Gastrocnemius medialis (tissue), 4 donors: ENCODE measurements at regions not wholly inside any gene's neighbourhood (a gene's known extent, or its start where the extent isn't known, plus 50 kb on each side); places are given as distances from the start of the nearest gene placed in this dataset.

Experiments used
- POLR2A ChIP-seq, 2 donors: fragments of 450-650 bp; IDR thresholded peaks; one replicate each; pipeline ENCODE4 v1.6.1; 2017; ENCODE audit warnings: antibody characterized with exemption in 2 of 2, mild to moderate bottlenecking in 2 of 2, moderate library complexity in 2 of 2
- TF ChIP-seq, protein P1 (sequence below), 5 experiments: fragments of 450-650 bp in 3 of 5; fragments of 200-600 bp in 2 of 5; sonication (generic) in 2 of 5; IDR thresholded peaks in 4 of 5; conservative IDR thresholded peaks in 1 of 5; 1 replicate in 4 of 5; 2 replicates in 1 of 5; pipeline ENCODE4 v1.5.1; 2016 to 2019; ENCODE audit warnings: antibody characterized with exemption in 5 of 5, mild to moderate bottlenecking in 3 of 5, moderate library complexity in 3 of 5

DNA sequence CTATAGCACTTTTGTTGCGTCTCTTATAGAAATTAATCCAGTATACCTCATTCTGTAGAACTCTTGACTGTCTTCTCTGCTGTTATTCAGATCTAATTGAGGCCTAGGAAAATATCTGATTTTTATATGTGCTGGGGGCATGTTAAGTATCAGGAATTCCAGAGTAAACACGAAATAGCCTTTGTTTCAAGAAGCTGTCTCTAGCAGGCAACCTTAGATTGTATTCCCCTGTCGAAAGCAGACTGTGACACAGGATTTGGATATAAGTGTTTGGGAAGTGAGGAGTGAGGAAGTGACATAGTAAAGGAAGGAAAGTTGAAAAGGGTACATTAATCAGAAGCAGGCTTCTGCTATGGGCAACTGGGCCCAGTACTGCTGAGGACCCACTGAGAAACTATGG lies 72.1 kb upstream of the RASA1 start:
- TF ChIP-seq POLR2A (IDR thresholded peaks at IDR 0.05) = no peak
- TF ChIP-seq, protein P1, sequence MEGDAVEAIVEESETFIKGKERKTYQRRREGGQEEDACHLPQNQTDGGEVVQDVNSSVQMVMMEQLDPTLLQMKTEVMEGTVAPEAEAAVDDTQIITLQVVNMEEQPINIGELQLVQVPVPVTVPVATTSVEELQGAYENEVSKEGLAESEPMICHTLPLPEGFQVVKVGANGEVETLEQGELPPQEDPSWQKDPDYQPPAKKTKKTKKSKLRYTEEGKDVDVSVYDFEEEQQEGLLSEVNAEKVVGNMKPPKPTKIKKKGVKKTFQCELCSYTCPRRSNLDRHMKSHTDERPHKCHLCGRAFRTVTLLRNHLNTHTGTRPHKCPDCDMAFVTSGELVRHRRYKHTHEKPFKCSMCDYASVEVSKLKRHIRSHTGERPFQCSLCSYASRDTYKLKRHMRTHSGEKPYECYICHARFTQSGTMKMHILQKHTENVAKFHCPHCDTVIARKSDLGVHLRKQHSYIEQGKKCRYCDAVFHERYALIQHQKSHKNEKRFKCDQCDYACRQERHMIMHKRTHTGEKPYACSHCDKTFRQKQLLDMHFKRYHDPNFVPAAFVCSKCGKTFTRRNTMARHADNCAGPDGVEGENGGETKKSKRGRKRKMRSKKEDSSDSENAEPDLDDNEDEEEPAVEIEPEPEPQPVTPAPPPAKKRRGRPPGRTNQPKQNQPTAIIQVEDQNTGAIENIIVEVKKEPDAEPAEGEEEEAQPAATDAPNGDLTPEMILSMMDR (IDR thresholded peaks at IDR 0.05 in 4 of 5, conservative IDR thresholded peaks at IDR 0.05 in 1 of 5) = no peak
